Psoas muscle (tissue), 7 donors: ENCODE measurements at regions not wholly inside any gene's neighbourhood (a gene's known extent, or its start where the extent isn't known, plus 50 kb on each side); places are given as distances from the start of the nearest gene placed in this dataset.

Experiments
- ATAC-seq, 4 donors: fragments of 200-7000 bp; cut with Tn5 transposase; one replicate each; pipeline ENCODE4 v1.9.1; 2020; ENCODE audit warnings: moderate library complexity in 3 of 4, mild to moderate bottlenecking in 2 of 4
- DNase-seq, 2 donors: peaks; one replicate each; pipeline ENCODE4 v3.0.0-alpha.2; 2020
- H3K27ac ChIP-seq: fragments of 200-600 bp; one replicate; pipeline ENCODE4 v1.8.0; 2022
- H3K27me3 ChIP-seq, 3 donors: fragments of 200-600 bp in 1 of 3; one replicate each; pipeline versions ENCODE4 v1.6.1 to v1.8.0; 2013 to 2022; ENCODE audit warnings: low read length in 2 of 3, mild to moderate bottlenecking in 2 of 3, moderate library complexity in 1 of 3; ENCODE audit not compliant: insufficient read depth in 3 of 3
- H3K36me3 ChIP-seq, 2 donors: fragments of 200-600 bp in 1 of 2; one replicate each; pipeline versions ENCODE4 v1.6.1 to v1.8.0; 2013 to 2022; ENCODE audit warnings: low read depth in 1 of 2, mild to moderate bottlenecking in 1 of 2, moderate library complexity in 1 of 2; ENCODE audit not compliant: insufficient read depth in 1 of 2
- H3K4me1 ChIP-seq: fragments of 200-600 bp; one replicate; pipeline ENCODE4 v1.8.0; 2022
- H3K4me3 ChIP-seq: fragments of 200-600 bp; one replicate; pipeline ENCODE4 v1.8.0; 2022; ENCODE audit warnings: mild to moderate bottlenecking
- H3K9me3 ChIP-seq: fragments of 200-600 bp; one replicate; pipeline ENCODE4 v1.8.0; 2022
- WGBS, 3 donors: extraction: QIAGEN DNeasy Blood & Tissue Kit; methylation state at CpG; one replicate each; pipeline versions ENCODE4 v1.1.6 to v1.1.7; 2013; 5-methylcytosine and 5-hydroxymethylcytosine counted together
- intact Hi-C, 2 donors: fragments of 100-400 bp; cut with DNase I; formaldehyde crosslinking; loops; one replicate each; pipeline versions ENCODE4 v1.11.0 to v1.14.2; 2022
- TF ChIP-seq, protein P1 (sequence below): fragments of 200-600 bp; IDR thresholded peaks from one replicate; pipeline ENCODE4 v1.8.0; 2022; ENCODE audit warnings: antibody characterized with exemption
- donor health status: healthy with polysubstance abuse.
- donor health status: DM: no; HTN: no; CAD: no; lungs with moderate emphysema.
- donor health status: Bipolar disorder and iron deficiency.
- donor health status: healthy.
- donor health status: DM: yes; HTN: yes; CAD: no.
- donor health status: DM: no; HTN: no; CAD: no.
- donor health status: DM: yes; HTN: yes; CAD: no.

DNA sequence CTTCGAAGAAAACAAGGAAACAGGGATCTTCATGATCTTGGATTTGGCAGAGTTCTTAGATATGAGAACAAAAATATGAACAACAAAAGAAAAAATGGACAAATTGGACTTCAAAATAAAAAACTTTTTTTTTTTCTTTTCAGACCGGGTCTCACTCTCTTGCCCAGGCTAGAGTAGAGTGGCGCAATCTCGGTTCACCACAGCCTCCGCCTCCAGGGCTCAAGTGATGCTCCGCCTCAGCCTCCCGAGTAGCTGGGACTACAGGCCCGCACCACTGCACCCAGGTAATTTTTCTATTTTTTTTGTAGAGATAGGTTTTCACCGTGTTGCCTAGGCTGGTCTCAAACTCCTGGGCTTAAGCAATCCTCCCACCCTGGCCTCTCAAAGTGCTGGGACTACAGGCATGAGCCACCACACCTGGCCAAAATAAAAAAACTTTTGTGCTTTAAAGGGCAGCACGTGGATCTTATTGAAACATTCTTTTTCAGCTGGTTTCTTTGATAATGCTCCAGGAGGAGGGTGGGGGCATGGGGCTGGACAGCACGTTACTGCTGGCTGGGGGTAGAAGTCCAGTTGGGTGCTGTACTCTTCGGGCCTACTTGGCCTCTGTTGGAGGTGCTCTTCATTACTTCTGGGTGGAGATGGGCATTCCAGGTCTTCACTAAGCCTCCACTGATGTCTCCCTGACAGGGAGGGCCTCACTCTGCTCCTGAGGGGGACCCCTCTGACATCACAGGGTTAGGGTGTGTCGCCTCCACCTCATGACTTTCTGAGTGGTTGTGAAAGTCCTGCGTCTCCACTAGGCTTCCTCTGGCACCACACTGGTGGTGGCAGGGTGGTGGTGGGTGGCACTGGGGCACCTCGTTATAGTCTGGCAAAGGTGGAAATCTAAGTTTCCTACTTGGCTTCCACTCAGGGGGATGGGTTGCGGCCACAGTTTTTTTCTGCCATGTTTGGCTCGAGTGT lies 150.5 kb upstream of the XPO1 start:
- H3K27me3 ChIP-seq: no peaks in the 10 kb centered on the region
- peak in 1 of 4 donors; percentile 33 for ATAC-seq
- TF ChIP-seq, protein P1, sequence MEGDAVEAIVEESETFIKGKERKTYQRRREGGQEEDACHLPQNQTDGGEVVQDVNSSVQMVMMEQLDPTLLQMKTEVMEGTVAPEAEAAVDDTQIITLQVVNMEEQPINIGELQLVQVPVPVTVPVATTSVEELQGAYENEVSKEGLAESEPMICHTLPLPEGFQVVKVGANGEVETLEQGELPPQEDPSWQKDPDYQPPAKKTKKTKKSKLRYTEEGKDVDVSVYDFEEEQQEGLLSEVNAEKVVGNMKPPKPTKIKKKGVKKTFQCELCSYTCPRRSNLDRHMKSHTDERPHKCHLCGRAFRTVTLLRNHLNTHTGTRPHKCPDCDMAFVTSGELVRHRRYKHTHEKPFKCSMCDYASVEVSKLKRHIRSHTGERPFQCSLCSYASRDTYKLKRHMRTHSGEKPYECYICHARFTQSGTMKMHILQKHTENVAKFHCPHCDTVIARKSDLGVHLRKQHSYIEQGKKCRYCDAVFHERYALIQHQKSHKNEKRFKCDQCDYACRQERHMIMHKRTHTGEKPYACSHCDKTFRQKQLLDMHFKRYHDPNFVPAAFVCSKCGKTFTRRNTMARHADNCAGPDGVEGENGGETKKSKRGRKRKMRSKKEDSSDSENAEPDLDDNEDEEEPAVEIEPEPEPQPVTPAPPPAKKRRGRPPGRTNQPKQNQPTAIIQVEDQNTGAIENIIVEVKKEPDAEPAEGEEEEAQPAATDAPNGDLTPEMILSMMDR: no peak
- intact Hi-C loops: no loop called here
- no peaks in the 10 kb centered on the region for H3K9me3 ChIP-seq
- 87 to 93% (median 88%) methylated on average over 17 of the region's 17 CpGs for WGBS, 3 donors
- no peaks in the 10 kb centered on the region for H3K36me3 ChIP-seq
- H3K4me3 ChIP-seq: no peak overlapping the region
- H3K27ac ChIP-seq: no peak overlapping the region
- DNase-seq: no peak
- no peaks in the 10 kb centered on the region for H3K4me1 ChIP-seq

DNA sequence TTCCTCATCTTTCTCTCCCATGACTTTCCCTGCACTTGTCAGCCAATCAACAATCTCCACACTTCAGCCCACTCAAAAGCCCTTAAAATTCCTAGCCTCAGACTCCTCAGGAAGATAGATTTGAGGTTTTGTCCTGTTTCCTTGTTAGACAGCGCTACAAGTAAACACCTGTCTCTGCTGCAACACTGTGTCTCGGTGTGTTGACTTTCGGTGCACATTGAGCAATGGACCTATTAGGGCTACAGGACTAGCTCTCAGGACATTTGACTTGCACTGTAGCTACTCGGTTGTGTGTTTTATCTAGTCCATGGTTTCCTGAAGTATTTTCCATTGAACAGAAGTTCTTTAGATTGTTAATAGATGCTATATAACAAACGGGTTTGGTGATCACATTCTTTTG lies 140.9 kb upstream of the XPO1 start:
- ATAC-seq (no peak), DNase-seq (no peak)
- no peak overlapping the region for H3K4me3 ChIP-seq
- WGBS, 3 donors: 83 to 87% (median 86%) methylated on average over 5 of the region's 5 CpGs
- no peak overlapping the region for H3K27ac ChIP-seq
- intact Hi-C loops: no loop called here
- no peaks in the 10 kb centered on the region for H3K4me1 ChIP-seq
- H3K9me3 ChIP-seq: no peaks in the 10 kb centered on the region
- H3K27me3 ChIP-seq: no peaks in the 10 kb centered on the region
- H3K36me3 ChIP-seq: no peaks in the 10 kb centered on the region
- TF ChIP-seq, protein P1: no peak

DNA sequence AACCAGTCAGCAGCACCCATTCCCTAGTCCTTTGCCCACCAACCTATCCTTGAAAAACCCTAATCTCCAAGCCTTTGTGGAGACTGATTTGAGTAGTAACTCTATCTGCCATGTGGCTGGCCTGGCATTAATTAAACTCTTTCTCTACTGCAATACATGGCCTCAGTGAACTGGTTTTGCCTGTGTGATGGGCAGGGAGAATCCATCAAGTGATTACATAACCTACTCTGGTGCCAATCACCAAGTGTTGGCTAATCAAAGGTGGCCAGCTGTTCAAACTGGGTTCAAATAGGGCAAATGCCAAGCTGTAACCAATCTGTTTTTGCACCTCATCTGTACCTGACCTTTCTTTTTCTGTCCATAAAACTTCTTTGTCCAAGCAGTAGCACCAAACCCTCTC lies 139.8 kb upstream of the XPO1 start:
- Histone ChIP-seq H3K27ac (no peak overlapping the region), H3K4me3 (no peak overlapping the region), H3K9me3 (no peaks in the 10 kb centered on the region), H3K4me1 (no peaks in the 10 kb centered on the region), H3K36me3 (no peaks in the 10 kb centered on the region), H3K27me3 (no peaks in the 10 kb centered on the region)
- intact Hi-C loops: no loop called here
- TF ChIP-seq, protein P1: no peak
- no peak for DNase-seq
- ATAC-seq: no peak

DNA sequence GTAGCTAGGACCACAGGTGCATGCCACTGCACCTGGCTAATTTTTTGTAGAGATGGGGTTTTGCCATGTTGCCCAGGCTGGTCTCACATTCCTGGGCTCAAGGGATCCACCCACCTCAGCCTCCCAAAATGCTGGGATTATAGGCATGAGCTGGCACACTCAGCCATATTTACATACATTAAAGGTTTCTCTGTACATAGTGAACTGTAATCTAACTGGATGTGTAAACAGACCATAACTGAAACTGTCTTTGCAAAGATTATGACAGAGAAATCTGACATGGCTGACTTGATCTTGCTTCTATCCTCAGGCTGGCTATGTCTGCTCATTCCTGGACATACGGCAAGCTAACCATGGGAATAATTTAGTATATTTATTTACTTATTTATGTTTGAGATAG lies 139.2 kb upstream of the XPO1 start:
- no peaks in the 10 kb centered on the region for H3K4me1 ChIP-seq
- ATAC-seq (no peak), DNase-seq (no peak)
- H3K27me3 ChIP-seq: no peaks in the 10 kb centered on the region
- no peak overlapping the region for H3K4me3 ChIP-seq
- intact Hi-C loops: no loop called here
- 84 to 96% (median 94%) methylated on average over 1 of the region's 1 CpG for WGBS, 3 donors
- no peaks in the 10 kb centered on the region for H3K9me3 ChIP-seq
- TF ChIP-seq, protein P1: no peak
- H3K27ac ChIP-seq: no peak overlapping the region
- no peaks in the 10 kb centered on the region for H3K36me3 ChIP-seq

DNA sequence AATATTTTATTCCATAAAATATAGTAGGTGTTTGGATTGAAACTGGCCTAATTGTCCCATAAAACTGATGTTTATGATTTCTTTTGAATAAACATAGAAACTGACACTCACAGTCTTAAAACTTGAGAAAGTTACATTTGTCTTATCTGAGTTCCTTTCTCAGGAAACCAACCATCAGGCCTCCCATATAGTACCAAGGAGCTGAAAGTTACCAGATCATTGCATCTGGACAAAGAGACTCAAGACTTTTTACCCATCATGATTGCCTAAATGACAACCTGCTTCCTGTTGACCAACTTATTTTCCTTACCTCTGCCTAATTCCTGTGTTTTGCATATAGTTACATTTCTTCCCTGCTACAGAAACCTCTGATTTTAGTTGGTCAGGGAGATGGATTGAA lies 137.0 kb upstream of the XPO1 start:
- intact Hi-C loops: no loop called here
- no peak for ATAC-seq

More for the DNA sequence above, 137.0 kb upstream of the XPO1 start:
- TF ChIP-seq, protein P1: no peak
- Histone ChIP-seq H3K36me3 (no peaks in the 10 kb centered on the region), H3K9me3 (no peaks in the 10 kb centered on the region), H3K4me3 (no peak overlapping the region), H3K27me3 (no peaks in the 10 kb centered on the region), H3K4me1 (peaks cover 17% of the 10 kb centered on the region), H3K27ac (no peak overlapping the region)
- no peak for DNase-seq
